HG03280 (cell line): ENCODE measurements at regions not wholly inside any gene's neighbourhood (a gene's known extent, or its start where the extent isn't known, plus 50 kb on each side); places are given as distances from the start of the nearest gene placed in this dataset.

Experiments
- ATAC-seq: cut with Tn5 transposase; IDR thresholded peaks from one replicate; pipeline ENCODE4 v1.9.1; 2021; ENCODE audit warnings: mild to moderate bottlenecking, moderate library complexity; ENCODE audit not compliant: unreplicated experiment

DNA sequence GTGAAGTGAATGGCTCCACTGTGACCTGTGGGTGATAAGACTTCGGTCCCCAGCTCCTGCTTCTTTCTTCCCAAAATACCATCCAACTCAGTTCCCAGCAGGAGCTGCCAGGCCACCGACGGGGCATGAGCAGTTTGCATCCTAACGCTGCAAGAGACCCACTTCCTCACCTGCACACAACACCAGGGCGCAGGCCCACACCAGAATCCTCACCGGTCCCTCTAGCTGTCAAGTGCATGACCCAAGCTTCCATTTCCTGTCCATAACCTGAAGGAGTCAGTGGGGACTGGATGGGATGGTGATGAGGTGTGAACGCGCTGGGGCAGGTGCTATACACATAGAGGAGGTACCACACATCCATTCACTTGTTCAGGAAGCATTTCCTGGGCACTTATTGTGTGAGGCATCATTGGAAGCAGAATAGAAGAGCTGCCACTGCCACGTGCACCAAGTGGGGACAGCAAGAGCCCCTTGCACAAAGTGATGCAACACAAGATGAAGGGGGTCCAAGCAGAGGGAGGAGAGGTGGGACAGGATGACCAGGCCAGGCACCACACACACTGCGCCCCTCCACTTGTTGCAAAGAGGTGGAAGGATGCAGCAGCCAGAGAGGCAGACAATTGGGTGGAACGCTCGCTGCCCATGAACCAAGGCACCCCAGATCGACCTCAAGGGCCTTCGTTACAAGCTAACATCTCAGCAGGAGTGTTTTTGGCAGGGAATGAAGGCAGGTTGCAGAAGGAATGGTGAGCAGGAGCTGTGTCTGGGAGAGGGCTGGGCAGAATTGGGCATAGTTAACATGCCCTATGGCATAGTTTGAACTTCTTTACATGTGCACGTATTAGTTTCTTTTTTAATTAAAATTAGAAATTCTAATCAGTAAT lies 605.8 kb upstream of the MGMT start:
- ATAC-seq: no peak

DNA sequence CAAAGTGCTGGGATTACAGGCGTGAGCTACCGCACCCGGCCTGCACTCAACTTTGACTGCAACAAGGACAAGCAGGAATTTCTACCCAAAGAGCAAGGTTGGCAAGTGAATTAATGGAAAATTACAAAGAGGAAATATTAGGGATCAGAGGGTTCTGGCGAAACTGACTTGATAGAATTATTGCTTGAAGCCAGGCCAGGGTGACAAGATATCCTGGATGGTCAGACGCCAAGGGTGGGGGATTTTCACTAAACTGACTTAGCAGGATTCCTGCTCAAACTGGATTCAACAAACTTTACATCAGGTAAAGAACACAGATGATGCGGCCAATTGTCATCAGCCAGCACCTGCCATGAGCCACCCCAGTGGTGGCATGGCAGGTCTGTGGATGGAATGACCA lies 603.6 kb upstream of the MGMT start:
- no peak for ATAC-seq

DNA sequence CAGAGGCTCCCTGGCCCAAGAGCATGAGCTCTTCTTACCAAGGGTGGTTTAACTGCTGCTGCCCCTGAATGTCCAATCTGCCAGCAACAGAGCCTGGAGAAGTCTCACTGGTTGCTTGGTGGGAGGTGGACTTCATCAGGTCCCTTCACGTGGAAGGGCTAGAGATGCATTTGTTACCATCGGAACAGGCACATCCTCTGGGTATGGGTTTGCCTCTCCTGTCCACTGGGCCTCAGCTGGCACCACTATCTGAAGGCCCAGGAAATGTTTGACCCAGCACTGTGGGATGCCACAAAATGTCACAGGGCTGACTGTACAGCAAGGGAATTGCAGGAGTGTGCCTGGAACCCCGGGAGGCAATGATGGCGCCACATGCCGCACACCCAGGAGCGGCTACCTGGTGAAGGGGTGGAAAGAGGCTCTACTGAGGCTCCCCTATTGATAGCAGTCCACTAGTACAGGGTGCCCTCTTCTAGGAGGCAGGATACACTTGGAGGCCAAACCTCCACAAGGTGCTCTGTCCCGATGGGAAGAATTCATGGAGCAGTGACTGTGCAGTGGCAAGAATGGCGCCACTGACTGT lies 603.1 kb upstream of the MGMT start:
- ATAC-seq: no peak

DNA sequence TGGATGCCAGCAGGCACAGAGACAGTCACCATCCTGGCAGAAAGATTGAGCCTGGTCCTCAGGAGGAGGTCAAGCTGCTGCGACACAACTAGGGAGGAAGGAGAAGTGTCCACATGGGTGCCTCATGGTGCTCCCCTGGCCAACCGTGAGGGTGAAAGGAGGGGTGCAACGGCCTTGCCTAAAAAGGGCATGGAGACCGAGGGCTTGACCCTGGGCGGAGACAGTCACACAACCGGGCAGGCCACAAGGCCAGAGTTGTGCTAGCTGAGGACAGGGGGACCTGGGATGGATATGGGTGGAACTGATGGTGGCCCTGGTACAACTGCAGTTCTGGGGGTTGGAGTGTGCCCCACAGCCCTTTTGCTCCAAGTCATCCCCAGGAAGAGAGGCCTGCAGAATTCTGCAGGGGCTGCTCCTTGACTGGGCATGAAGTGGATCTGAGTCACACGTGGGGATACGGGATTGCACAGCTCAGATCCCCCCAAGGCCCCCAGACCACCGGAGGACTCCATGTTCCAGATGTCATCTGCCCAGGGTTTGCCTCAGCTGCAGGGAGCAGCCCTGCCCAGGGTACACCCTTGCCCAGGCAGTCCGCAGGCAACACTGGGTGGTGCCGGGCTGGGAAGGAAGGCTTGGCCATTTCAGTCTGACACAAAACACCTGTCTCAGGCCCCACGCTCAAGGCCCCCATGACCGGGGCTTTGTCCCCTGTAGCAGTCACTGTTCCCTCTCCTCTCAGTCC lies 602.3 kb upstream of the MGMT start:
- ATAC-seq: no peak

DNA sequence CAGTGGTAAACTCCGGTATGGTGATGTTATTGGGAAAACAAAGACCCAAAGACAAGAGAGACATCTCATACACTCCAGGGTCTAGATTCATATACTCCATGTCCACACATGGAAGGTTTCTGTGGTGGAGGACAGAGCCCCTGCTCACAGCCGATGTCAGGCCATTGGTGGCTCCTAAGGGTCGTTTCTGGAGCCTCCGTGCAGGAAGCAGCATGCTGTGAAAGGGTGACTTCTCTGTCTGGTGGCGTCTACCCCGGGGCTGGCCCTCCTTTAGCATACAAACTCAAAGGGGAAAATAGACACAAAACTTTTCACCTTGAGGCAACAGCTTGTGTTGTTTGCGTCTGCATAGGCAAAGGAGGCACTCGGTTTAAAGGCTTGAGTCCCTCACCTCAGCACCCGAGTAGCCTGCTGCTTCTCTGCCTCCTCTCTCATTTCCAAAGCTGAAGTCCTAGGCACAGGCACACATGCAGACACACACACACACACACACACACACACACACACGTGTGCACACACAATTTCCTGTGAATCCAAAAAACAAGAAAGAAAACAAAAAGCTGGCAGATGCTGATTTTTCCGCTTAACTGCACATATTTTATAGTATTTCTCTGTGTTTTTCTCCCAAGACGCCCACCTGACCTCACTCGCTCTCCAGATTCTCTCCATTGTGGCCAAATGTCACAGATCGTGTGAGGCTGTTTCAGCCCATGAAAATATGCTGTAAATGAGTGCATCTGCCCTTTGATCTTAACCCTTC lies 601.4 kb upstream of the MGMT start:
- no peak for ATAC-seq

DNA sequence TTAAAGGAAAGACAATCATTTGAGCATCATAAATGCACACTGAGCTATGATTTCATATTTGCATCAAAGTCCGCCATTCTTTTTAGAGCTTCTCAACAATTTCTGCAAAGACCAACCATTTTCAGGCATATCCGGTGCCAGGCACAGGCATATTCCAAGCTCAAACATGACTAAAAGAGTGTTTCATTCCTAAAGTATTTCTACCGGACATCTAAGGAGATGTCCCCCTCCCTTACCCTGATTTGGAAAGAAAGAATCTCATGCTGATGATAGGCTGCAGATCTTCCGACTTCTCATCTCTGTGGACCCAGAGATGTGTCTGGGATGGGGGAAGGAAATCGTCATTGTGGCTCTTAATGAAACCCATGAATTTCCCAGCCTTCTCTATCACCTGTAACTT lies 600.5 kb upstream of the MGMT start:
- ATAC-seq: no peak

DNA sequence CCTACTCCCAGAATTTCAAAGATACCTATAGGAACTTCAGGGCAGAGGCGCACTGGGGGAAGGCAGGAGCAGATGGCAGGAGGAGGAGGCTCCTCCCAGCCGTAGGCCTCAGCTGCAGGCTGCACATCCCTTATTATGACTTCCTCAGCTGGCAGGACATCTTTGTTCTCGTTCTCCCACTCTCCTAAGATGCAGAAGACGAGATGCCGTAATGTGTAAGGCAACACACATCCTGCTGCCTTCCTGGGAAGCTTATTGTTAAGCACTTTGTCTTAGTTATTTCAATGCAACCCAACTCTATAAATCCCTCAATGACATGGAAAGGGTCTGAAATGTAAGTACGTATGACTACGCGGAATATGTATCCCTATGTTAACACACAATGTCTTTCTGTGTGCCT lies 599.8 kb upstream of the MGMT start:
- no peak for ATAC-seq

DNA sequence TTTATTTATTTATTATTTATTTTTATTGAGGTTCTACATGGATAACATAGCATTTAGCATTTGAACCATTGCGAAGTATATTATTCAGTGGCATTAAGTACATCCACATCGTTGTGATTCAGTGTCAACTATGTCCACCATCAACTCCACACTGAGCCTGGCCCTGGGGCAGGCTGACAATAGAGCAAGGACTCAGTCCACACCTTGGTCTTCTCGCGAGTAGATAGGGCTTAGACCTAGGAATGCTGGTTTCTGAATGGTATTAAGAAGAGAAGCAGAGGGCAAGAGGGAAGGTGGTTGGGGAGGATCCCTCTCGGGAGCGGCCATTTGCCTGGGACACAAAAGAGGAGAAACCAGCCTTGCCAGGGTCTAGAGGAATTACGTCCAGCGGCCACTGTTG lies 599.2 kb upstream of the MGMT start:
- ATAC-seq: no peak

DNA sequence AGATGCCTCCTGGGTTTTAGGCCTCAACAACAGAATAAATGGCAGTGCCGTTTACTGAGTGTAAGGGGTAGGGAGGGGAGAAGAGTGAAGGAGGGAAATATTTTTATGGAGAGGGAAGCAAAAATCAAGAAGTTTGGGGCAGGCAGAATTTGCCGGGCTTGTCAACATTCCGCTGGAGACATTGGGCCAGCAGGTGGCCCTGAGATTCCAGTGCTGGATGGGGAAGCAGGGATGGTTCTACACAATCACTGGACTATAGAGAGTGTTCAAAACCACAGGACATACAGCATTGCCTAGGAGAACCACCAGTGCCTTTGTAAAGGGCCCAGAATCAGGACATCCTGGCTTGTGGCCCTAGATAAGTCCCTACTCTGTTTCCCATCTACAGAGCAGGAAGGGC lies 598.6 kb upstream of the MGMT start:
- no peak for ATAC-seq

DNA sequence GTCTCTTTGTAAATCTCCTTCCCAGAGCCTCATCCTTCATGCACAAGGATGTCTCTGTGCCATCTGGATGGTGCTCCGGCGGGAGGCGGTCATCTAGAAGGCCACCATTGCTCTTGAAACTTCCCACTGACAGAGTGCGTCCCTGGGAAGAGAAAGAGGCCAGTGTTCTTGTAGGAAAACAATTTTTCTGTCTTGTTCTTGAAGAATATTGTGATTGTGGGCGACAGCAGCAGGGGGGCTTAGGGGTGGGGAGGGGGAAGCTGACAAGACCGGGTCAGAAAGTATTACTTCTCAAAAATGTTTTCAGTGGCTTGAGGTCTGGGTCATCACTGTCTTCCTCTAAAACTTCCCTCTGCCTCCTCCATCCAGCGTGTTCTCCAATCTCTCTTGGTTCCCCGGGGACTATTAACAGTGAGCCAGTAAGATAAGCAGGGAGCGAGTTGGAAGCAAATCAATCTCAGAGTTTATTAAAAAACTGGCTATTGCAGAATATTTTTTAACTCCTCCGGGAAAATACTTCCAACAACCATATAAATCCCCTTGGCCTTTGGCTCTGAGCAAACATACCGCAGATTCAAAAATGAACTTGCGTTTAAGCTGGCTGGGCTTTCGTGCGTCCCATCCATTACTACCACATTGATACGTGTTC lies 597.8 kb upstream of the MGMT start:
- ATAC-seq: no peak

DNA sequence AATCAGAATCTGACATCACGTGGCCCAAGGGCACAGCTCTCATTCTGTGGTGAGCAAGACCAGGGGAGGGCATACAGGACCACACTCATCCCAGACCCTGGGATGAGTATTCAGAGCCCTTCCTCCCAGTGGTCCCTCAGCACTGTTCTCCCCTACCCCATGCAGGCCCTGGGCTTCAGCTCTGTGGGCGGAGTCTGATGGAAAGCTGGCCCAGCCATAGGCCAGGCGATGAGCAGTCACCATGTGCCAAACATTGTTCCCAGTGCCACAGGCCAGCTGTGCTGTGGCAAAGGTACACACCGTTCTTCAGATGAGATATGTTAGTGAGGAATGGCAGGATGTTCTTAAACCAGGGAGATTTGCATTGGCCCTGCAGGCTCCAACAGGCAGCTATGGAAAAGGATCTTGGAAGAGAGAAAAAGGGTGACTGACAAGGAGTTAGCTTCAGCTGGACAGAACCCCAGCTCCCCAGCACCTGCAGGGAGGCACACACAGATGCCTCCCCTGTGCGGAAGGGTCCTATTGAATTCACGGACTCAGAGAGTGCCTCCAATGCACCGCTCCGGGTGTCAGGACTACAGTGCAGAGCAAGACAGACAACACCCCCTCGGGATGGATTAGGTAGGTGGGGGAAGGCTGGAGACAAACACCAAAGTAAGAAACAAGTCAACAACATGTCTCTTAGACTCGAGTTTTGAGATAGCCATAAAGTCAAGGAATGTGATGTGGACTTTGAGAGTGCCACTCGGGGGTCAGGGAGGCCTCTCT lies 596.0 kb upstream of the MGMT start:
- ATAC-seq: no peak

DNA sequence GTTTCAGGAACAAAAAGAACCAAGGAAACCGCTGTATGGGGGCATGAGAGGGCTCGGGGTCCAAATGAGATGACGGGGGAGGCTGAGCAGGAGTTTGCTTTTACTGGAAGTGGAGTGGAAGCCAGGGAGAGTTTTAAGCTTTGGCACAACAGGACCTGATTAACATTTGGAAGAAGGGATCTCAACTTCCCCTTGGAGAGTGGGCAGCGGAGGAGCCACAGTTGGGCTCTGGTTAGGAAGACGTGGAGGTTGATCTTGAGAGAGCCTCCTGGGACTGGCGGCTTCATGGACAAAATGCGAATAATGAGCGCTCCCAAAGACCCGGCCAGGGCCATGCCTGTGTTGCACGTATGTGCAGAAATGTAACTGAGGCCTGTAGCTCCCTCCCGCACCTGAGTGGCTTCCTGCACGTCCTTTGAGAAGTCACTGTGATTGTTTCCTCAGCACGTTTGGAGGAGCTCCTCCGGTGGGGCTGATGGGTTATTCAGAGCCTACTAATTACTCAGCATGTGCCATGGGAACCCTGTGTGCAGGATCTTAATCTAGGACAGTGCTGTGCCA lies 595.3 kb upstream of the MGMT start:
- no peak for ATAC-seq

DNA sequence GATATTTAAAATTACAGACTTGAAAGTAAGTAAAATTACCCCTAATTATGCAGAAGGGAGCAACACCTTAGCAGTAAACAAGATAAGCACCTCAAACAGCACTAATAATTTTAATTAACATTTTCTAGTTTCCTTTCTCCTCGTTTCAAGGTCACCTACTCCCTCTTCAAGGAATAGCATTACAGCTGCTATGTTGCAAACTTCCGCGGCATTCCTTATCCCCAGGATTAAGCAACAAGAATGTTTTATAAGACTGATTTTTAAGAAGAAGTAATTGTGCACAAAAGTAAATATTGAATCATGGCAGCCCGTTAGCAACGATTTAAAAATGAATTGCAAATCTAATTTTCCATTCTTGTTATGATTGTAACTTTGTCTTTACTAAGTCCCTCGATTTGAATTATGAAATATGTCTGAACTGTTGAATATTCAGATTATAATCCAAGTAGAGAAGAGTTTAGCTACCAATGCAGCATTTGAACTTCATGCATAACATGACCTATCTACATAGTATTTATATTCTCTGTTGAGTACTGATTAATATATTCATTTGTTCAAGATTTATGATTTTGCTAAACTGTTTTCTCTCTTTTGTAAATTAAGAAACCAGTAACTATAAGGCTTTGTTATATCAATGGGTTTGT lies 593.5 kb upstream of the MGMT start:
- ATAC-seq: no peak

DNA sequence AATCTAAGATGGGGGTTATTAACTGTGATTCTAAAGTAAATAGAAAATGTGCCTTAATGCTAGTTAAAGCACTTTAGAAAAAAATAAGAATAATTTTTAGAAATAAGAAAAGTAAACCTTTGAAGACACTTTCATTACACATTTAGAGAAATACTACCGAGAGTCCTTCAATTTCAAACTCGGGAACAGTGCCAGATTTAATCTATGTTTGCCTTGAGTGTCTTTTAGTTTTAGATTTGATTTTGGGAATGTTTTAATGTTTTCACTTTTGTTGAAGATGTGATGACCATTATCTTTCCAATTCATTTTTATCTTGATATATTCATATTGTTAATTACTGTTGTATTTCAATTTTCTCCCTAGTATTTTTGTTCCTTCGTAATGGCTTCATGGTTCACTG lies 592.7 kb upstream of the MGMT start:
- ATAC-seq: no peak

DNA sequence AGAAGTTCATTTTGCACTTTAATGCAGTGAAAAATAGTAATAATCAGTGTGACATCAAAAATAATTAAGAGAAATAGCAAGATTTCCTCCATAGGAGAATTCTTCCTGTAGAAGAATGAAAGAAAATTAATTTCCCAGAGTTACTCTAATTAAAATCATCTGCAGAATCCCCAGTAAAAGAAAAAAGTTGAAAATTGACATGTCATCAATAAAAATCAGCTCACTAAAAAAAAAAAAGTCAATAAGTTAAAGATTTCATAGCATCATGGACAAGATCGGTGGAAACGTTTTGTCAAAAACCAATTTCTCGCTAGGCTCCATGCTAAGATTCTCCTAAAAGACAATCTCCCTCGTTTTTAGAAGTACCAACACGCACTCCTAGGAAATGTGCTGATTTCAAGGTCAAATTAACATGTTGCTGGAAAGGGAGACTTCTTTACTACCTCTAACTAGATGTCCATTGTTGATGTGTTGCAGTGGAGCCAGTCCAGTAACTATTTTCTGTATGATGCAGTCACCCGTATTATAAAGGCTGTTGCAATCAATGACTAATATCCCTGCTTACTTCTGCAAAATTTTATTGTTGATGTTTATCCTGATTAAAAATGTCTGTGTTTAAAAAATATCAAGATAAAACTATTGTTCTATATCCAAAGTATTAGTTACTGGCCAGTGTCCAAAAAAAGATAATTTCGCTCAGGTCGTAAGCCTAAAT lies 591.9 kb upstream of the MGMT start:
- no peak for ATAC-seq

DNA sequence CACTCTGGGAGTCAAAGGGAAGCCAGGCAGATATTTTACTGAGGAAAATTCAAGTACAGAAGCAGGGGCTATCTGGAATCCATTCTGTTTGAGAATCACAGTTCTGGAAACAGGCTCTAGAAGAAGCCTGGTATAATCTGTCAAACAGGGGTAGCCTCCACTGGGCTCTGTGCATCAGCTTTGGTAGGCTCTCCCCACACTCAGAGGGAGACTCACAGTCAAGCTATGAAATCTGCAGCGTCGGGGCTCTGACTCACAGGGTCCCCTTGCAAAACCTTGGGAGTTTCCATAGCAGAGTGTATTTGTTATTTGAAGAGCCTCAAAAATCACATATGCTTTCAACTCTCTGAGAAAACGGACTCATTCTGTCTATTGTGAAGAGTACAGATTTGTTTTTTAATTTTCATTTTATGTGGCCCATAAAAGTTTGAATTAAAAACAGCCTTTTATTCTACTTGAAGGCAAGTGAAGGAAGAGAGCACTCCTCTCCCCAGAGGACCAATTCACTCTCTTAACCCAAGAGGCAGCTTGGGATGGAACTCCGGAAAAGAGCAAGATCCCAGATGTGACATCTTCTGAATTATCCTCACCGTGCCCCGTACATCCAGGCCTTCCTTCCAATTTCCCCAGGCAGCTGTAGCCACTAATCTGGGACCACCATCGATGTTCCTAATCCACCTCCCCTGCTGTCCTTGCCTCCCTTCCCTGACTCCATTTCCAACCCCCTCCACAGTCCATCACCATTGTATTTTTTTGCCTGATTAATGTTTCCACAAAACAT lies 590.9 kb upstream of the MGMT start:
- ATAC-seq: no peak

DNA sequence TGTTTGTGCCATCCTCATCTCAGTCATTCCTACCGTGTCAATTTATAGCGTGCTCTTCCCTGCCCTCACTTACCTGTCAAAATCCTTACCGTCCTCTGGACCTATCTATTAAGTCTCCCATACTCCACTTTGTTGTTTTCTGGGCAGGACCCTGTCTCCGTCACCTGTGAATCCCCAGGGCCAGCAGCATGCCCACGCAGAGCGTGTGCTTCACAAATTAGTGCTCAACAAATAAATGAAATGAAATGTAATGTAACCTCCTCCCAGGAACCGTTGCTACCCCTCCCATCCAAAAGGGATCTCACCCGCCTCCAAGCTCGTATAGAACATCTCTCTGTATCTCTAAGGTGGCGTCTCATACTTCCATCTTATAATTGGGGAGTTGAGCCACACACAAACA lies 589.9 kb upstream of the MGMT start:
- no peak for ATAC-seq

DNA sequence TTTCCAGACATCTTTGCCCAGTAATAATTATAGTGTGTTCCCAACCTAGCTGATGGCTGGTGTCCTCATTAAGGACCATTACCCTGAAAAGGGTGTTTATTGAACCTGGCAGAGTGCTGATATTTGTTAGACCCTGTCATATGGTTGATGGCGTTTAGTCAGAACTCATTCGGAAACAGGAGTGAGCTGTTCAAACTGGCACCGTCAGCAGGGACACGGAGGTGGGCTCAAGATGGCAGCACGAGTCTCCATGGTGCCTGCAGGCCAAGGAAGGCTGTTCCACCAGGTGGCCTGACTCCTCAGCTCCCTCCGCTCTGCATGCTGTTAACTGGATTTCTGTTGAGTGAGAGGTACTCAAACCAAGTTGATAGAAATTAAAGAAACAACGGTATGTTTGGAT lies 589.1 kb upstream of the MGMT start:
- no peak for ATAC-seq
